HG02884 (cell line): ENCODE measurements at regions not wholly inside any gene's neighbourhood (a gene's known extent, or its start where the extent isn't known, plus 50 kb on each side); places are given as distances from the start of the nearest gene placed in this dataset.
"Not testable (repeated sequence)": the region's sequence is repeated elsewhere in the genome, so short reads cannot be mapped to it uniquely, and the experiment has no call there.

ENCODE experiments used
- ATAC-seq: cut with Tn5 transposase; IDR thresholded peaks from one replicate; pipeline ENCODE4 v1.9.1; 2021; ENCODE audit warnings: mild to moderate bottlenecking, moderate library complexity; ENCODE audit not compliant: unreplicated experiment

- no peak for ATAC-seq
Observed at GRCh38 chr6:95848717-95849116, 167.1 kb upstream of the FUT9 start.

- no peak for ATAC-seq
Observed at GRCh38 chr6:95856876-95857364, 158.9 kb upstream of the FUT9 start.

- no peak for ATAC-seq
Observed at GRCh38 chr6:95865857-95866256, 149.9 kb upstream of the FUT9 start.

GRCh38 chr6:95866732-95867131 lies 149.0 kb upstream of the FUT9 start:
- no peak for ATAC-seq

GRCh38 chr6:95867205-95867604 lies 148.6 kb upstream of the FUT9 start:
- no peak for ATAC-seq

- no peak for ATAC-seq
Observed at GRCh38 chr6:95877480-95877879, 138.3 kb upstream of the FUT9 start.

GRCh38 chr6:95879856-95880255 lies 135.9 kb upstream of the FUT9 start:
- no peak for ATAC-seq

- no peak for ATAC-seq
Observed at GRCh38 chr6:95882371-95882770, 133.4 kb upstream of the FUT9 start.

GRCh38 chr6:95888711-95889110 lies 127.1 kb upstream of the FUT9 start:
- ATAC-seq = not testable (repeated sequence)

- no peak for ATAC-seq
Observed at GRCh38 chr6:95905132-95905531, 110.6 kb upstream of the FUT9 start.

GRCh38 chr6:95917034-95917433 lies 98.7 kb upstream of the FUT9 start:
- no peak for ATAC-seq

GRCh38 chr6:95923518-95923917 lies 92.3 kb upstream of the FUT9 start:
- no peak for ATAC-seq

- ATAC-seq = no peak
Observed at GRCh38 chr6:95935736-95936135, 80.0 kb upstream of the FUT9 start.

GRCh38 chr6:95946906-95947305 lies 68.9 kb upstream of the FUT9 start:
- no peak for ATAC-seq

- no peak for ATAC-seq
Observed at GRCh38 chr6:95948324-95948723, 67.5 kb upstream of the FUT9 start.

GRCh38 chr6:95949985-95950384 lies 65.8 kb upstream of the FUT9 start:
- no peak for ATAC-seq

- no peak for ATAC-seq
Observed at GRCh38 chr6:95958686-95959085, 57.1 kb upstream of the FUT9 start.

- no peak for ATAC-seq
Observed at GRCh38 chr6:95959261-95959660, 56.5 kb upstream of the FUT9 start.
